HUES48 (cell line): ENCODE measurements at regions not wholly inside any gene's neighbourhood (a gene's known extent, or its start where the extent isn't known, plus 50 kb on each side); places are given as distances from the start of the nearest gene placed in this dataset.

Source experiments
- H3K27ac ChIP-seq: one replicate; pipeline ENCODE4 v1.7.0; 2013; ENCODE audit warnings: low read depth, low read length, inconsistent platforms
- H3K27me3 ChIP-seq: 2 replicates; pipeline ENCODE4 v1.6.1; 2013; ENCODE audit warnings: mild to moderate bottlenecking, low read length; ENCODE audit not compliant: control insufficient read depth, insufficient read depth
- H3K36me3 ChIP-seq: 2 replicates; pipeline ENCODE4 v1.6.1; 2013; ENCODE audit warnings: low read length; ENCODE audit not compliant: control insufficient read depth, insufficient read depth
- H3K4me1 ChIP-seq: 2 replicates; pipeline ENCODE4 v1.6.1; 2013; ENCODE audit warnings: mild to moderate bottlenecking, low read length; ENCODE audit not compliant: control insufficient read depth, insufficient read depth
- H3K4me3 ChIP-seq: 2 replicates; pipeline ENCODE4 v1.5.1; 2013; ENCODE audit warnings: mild to moderate bottlenecking, low read depth, low read length
- H3K9ac ChIP-seq: 2 replicates; pipeline ENCODE4 v1.6.1; 2013; ENCODE audit warnings: mild to moderate bottlenecking, low read depth, low read length, moderate library complexity
- H3K9me3 ChIP-seq: 2 replicates; pipeline ENCODE4 v1.6.1; 2013; ENCODE audit warnings: low read length; ENCODE audit not compliant: control insufficient read depth, insufficient read depth

DNA sequence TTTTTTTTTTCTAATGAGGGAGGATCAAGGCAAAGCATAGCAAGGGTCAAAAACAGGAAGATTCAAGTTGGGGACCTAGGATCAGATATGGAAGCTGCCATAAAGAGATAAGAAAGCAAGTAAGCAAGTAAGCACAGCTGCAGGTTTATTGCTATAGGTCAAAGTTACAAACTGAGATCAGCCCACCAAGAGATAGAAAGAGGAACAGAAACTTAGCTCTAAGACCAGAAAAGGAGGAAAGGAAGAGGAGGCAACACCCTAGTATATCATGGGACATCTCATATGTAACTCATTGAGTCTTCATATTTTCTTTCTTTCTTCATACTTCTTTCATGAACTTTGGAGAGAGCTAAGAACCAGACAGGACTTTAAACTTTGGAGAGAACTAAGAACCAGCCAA lies 295.9 kb upstream of the CRIM1 start:
- Histone ChIP-seq H3K27me3 (no peaks in the 10 kb centered on the region), H3K27ac (no peak overlapping the region), H3K9me3 (no peaks in the 10 kb centered on the region), H3K9ac (no peak overlapping the region), H3K4me3 (no peak overlapping the region), H3K4me1 (0 out of 2 replicates have a peak, but pooled peaks cover 3% of the 10 kb centered on the region), H3K36me3 (no peaks in the 10 kb centered on the region)

DNA sequence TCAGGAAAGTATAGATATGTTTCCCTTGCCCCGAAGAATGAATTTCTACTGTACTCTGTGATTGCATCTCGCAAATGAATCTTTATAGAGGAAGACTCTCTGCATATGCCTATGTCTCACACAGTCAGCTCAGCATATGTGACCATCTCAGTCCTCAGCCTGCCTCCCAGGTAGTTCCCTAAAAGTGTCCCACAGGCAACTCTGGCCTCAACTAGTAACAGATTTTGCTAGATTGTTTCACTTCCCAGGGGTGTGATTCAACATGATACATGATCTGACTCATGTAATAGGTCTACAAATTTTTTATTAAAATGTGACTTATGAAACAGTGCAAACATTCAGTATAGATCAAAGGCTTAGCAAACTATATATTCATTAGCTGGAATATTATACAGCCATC lies 296.6 kb upstream of the CRIM1 start:
- Histone ChIP-seq H3K9me3 (no peaks in the 10 kb centered on the region), H3K4me1 (0 out of 2 replicates have a peak, but pooled peaks cover 3% of the 10 kb centered on the region), H3K9ac (no peak overlapping the region), H3K27me3 (no peaks in the 10 kb centered on the region), H3K27ac (no peak overlapping the region), H3K36me3 (no peaks in the 10 kb centered on the region), H3K4me3 (no peak overlapping the region)

DNA sequence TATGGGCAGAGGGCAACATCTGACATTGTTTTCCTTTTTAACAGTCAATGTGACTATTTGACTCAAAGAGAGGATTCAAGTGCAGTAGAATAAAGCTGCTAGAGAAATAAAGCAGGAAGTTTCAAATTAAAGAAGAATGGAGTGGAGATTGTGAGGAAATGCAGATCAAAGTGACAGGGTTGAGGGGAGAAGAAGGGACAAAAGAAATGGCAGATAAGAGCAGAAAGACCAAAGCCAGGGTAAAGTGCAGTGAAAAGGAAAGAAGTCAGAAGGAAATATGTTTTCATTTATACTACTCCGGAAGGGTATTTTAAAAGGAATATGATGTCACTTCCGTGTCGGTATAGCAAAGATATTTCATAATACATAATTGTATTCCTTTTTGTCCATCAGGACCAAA lies 297.5 kb upstream of the CRIM1 start:
- H3K9ac ChIP-seq = no peak overlapping the region
- H3K27me3 ChIP-seq = no peaks in the 10 kb centered on the region
- H3K4me3 ChIP-seq = no peak overlapping the region
- no peaks in the 10 kb centered on the region for H3K36me3 ChIP-seq
- H3K4me1 ChIP-seq = 0 out of 2 replicates have a peak, but pooled peaks cover 3% of the 10 kb centered on the region
- H3K9me3 ChIP-seq = no peaks in the 10 kb centered on the region
- no peak overlapping the region for H3K27ac ChIP-seq

DNA sequence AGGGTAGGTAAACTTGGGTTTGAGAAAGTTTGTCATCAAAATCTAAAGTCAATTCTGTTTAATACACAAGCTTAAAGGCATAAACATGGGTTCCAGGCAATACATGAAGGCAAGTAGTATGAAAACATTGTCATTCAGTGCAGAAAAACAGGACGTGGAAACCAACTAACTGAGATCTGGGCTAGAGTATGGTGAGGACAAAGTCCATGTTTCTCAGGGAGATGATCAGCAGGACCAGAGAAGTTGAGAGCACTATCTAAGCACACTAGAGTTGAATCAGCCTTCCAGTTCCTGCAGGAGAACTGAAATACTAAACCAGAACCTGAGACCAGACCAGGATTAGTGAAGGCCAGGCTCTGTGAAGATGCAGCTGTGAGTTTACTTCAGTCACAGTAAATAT lies 302.8 kb upstream of the CRIM1 start:
- Histone ChIP-seq H3K27me3 (no peaks in the 10 kb centered on the region), H3K4me3 (no peak overlapping the region), H3K4me1 (no peaks in the 10 kb centered on the region), H3K27ac (no peak overlapping the region), H3K9me3 (0 out of 2 replicates have a peak, but pooled peaks cover 3% of the 10 kb centered on the region), H3K36me3 (no peaks in the 10 kb centered on the region), H3K9ac (no peak overlapping the region)

DNA sequence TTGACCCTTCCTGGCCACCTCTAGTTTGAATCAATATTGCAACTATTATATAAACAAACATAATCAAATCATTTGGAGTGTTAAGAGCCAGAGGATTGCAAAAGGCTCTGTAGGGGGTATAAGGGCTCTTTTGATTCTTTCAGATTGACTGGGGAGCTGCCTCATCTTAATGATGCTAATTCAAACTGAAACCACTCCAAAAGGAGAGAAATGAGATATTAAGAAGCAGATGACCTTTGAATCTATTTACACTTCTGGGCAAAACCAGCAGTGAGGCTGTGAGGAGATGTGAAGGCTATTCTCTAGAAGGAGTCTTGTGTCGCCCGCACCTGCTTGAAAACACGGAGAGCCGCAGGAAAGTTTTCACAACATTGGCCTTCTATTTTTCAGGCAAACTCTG lies 311.2 kb upstream of the CRIM1 start:
- H3K9ac ChIP-seq = no peak overlapping the region
- H3K4me3 ChIP-seq = no peak overlapping the region
- no peaks in the 10 kb centered on the region for H3K36me3 ChIP-seq
- H3K9me3 ChIP-seq = no peaks in the 10 kb centered on the region
- H3K4me1 ChIP-seq = no peaks in the 10 kb centered on the region
- no peaks in the 10 kb centered on the region for H3K27me3 ChIP-seq
- no peak overlapping the region for H3K27ac ChIP-seq

DNA sequence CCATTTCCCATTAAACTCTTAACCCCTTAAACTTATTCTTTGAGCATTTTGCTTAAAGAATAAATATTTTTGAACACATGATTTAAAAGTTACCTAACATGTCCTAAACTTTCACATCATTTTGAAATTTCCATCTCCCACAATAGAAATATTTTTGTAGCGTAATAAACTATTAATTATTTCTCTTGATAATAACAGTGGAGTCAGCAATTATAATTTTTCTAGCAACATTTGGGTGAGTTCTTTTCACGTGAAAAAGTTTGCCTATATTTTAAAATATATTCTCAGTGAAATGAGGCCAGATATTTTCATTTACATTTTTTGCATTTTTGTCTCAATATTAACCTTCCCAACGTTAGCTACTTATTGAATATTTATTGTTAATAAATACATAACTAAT lies 320.4 kb upstream of the CRIM1 start:
- no peak overlapping the region for H3K4me3 ChIP-seq
- H3K9ac ChIP-seq = no peak overlapping the region
- no peak overlapping the region for H3K27ac ChIP-seq
- H3K4me1 ChIP-seq = no peaks in the 10 kb centered on the region
- no peaks in the 10 kb centered on the region for H3K9me3 ChIP-seq
- no peaks in the 10 kb centered on the region for H3K27me3 ChIP-seq
- H3K36me3 ChIP-seq = no peaks in the 10 kb centered on the region

DNA sequence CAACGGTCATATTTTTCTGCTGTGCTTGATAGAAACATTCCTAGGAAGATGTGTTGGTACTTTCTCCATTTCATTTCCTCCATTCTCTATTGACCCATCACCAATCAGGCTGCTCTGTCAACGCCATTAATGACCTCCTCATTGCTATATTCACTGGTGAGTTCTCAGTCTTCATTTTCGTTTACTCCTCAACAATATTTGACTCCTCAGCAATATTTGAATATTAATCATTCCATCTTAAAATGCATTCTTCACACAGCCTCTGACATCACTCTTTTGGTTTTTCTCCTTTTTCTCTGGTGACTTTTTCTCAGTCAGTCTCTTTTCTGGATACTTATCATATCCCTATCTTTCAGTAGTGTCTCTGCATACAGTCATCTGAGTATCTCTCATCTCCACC lies 323.5 kb upstream of the CRIM1 start:
- no peak overlapping the region for H3K9ac ChIP-seq
- H3K27me3 ChIP-seq = no peaks in the 10 kb centered on the region
- no peak overlapping the region for H3K27ac ChIP-seq
- no peaks in the 10 kb centered on the region for H3K4me1 ChIP-seq
- no peaks in the 10 kb centered on the region for H3K9me3 ChIP-seq
- H3K36me3 ChIP-seq = no peaks in the 10 kb centered on the region
- no peak overlapping the region for H3K4me3 ChIP-seq

DNA sequence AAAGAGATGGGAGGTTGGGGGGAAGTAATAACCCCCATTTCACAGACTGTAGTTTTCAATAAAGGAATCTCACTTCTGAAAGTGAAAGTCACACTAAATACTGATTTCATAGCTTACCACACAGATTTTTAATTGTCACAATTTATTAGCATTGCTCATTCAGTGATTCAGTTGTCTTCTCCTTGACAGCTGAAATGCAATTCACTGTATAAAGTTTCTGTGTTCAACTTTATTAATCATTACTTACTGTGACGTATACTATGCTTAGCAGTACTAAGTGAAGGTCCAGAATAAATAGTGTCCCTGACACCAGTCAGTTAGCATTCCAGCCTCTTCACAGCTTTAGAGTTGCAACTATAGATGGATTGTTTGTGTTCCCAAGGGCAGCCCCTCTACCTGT lies 324.1 kb upstream of the CRIM1 start:
- no peaks in the 10 kb centered on the region for H3K36me3 ChIP-seq
- no peak overlapping the region for H3K4me3 ChIP-seq
- no peak overlapping the region for H3K27ac ChIP-seq
- no peak overlapping the region for H3K9ac ChIP-seq
- no peaks in the 10 kb centered on the region for H3K27me3 ChIP-seq
- no peaks in the 10 kb centered on the region for H3K9me3 ChIP-seq
- no peaks in the 10 kb centered on the region for H3K4me1 ChIP-seq

DNA sequence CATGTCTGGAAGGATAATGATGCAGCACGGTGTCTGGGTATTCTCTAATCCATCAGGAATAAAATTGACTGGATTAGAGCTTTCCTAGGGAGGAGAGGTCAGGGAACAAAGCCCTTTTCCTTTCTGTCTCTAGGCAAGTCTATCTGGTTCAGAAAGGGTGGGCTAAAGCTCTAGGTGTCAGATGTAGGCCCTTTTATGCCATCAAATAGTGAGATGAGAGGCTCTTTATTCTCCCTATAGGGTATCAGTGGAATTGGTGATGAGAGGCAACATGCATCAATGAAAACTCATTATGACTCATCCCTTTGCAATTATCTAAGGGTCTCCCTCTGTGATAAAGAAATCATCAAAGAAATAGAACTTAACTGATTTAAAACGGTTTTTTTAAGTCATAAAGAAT lies 328.0 kb upstream of the CRIM1 start:
- Histone ChIP-seq H3K9me3 (no peaks in the 10 kb centered on the region), H3K36me3 (no peaks in the 10 kb centered on the region), H3K27ac (no peak overlapping the region), H3K27me3 (no peaks in the 10 kb centered on the region), H3K9ac (no peak overlapping the region), H3K4me1 (no peaks in the 10 kb centered on the region), H3K4me3 (no peak overlapping the region)

DNA sequence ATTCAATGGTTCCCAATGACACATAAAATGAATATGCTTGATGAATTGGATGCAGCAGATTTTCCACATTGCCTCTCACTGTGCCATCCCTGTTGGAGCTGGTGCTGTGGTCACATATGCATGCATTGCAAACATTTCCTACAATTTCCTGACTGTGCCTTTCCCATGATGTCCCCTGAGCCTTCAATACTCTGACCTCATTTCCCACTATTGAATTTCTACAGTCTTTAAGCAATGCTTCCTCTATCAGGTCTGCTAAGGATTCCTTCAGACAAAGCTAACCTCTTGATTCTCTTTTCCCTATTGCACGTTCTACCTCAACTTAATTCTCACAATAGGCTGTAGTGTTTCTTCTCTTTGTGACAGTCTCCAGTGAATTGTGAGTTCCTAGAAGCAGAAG lies 342.5 kb upstream of the CRIM1 start:
- H3K4me3 ChIP-seq = no peak overlapping the region
- H3K36me3 ChIP-seq = no peaks in the 10 kb centered on the region

DNA sequence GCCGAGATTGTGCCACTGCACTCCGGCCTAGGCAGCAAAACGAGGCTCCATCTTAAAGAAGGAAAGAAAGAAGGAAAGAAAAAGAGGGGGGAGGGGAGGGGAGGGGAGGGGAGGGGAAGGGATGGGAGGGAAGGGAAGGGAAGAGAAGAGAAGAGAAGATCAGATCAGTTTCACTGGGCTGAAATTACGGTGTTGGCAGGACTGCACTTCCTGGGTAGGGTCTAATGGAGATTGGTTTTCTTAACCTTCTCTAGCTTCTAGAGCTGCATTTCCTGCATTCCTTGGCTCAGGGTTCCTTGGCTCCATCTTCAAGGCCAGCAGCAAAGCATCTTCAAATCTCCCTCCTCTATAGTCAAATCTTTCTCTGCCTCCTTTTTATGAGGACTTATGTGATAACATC lies 349.1 kb upstream of the CRIM1 start:
- Histone ChIP-seq H3K9me3 (no peaks in the 10 kb centered on the region), H3K4me1 (no peaks in the 10 kb centered on the region), H3K27me3 (no peaks in the 10 kb centered on the region), H3K36me3 (no peaks in the 10 kb centered on the region), H3K4me3 (no peak overlapping the region), H3K9ac (no peak overlapping the region), H3K27ac (no peak overlapping the region)

More for the DNA sequence above, 342.5 kb upstream of the CRIM1 start:
- Histone ChIP-seq H3K9me3 (no peaks in the 10 kb centered on the region), H3K27me3 (no peaks in the 10 kb centered on the region), H3K27ac (no peak overlapping the region), H3K4me1 (no peaks in the 10 kb centered on the region), H3K9ac (no peak overlapping the region)

DNA sequence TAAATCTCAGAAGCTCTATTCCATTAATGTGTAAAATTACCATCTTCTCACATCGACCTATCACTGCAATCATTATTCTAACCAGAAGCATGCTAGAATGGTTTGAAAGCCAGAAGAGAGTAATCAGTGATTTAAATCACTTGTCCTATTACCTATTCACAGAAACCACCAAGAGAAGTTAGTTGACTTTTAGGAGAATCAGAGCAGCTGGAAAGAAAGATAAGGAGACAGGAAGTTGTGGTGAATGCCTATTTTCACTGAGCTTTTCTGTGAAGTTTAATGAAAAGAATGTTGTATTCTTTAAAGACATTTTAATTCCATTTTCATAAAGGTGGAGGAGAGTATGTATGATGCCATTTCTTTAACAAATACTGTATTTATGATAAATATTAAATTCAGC lies 352.6 kb upstream of the CRIM1 start:
- no peaks in the 10 kb centered on the region for H3K9me3 ChIP-seq
- H3K4me1 ChIP-seq = no peaks in the 10 kb centered on the region
- H3K27me3 ChIP-seq = no peaks in the 10 kb centered on the region
- no peaks in the 10 kb centered on the region for H3K36me3 ChIP-seq
- no peak overlapping the region for H3K27ac ChIP-seq
- H3K4me3 ChIP-seq = no peak overlapping the region
- no peak overlapping the region for H3K9ac ChIP-seq
